Brain microvascular endothelial cell (primary cell): ENCODE measurements at regions not wholly inside any gene's neighbourhood (a gene's known extent, or its start where the extent isn't known, plus 50 kb on each side); places are given as distances from the start of the nearest gene placed in this dataset.
"Not testable (repeated sequence)": the region's sequence is repeated elsewhere in the genome, so short reads cannot be mapped to it uniquely, and the experiment has no call there.

Experiments
- DNase-seq: peaks from one replicate; pipeline ENCODE4 v3.0.0-alpha.2; 2020
- H3K27ac ChIP-seq: fragments of 250-450 bp; sonication (Bioruptor Pico); 2 replicates; pipeline ENCODE4 v1.5.1; 2020; ENCODE audit warnings: mild to moderate bottlenecking, moderate library complexity
- H3K27me3 ChIP-seq: fragments of 250-450 bp; sonication (Bioruptor Pico); replicated peaks from 2 replicates; pipeline ENCODE4 v1.5.1; 2020; ENCODE audit warnings: mild to moderate bottlenecking
- H3K36me3 ChIP-seq: fragments of 250-450 bp; sonication (Bioruptor Pico); replicated peaks from 2 replicates; pipeline ENCODE4 v1.5.1; 2020; ENCODE audit warnings: mild to moderate bottlenecking
- H3K4me3 ChIP-seq: 2 replicates; pipeline ENCODE4 v1.5.1; 2011; ENCODE audit warnings: low read depth, mild to moderate bottlenecking, control low read depth, low read length, moderate library complexity
- in situ Hi-C: cut with HindIII; loops from 2 replicates; pipeline ENCODE4 v1.10.0; 2017; ENCODE audit warnings: low sequenced_read_pairs, low pct_ligation_motif_present
- TF ChIP-seq, protein P1 (sequence below): IDR thresholded peaks from 2 replicates; pipeline ENCODE4 v1.5.1; 2011; ENCODE audit warnings: low read depth, mild to moderate bottlenecking, moderate library complexity, low read length, control low read depth, inconsistent platforms; ENCODE audit errors: missing control alignments

DNA sequence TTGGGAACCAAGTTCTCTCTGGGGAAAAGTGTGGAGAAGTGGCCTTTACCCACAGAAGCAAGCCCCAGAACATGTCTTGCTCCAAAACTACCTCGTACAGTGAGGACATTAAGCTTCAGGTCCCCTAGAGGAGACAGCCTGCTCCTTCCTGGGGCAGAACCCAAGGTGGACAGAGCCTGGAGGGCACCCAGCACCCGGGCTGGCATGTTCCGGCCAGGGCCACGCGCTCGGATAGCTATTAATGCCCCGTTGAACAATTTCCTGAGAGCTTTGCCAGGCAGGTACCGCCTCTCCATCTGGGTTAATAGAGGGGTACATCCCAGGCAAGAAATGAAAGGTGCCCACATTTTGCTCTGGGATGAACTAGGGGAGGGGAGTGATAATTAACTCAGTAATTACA, 169.0 kb upstream of the GRK3 start:
- Histone ChIP-seq H3K4me3 (no peak overlapping the region), H3K27me3 (no peaks in the 10 kb centered on the region), H3K27ac (no peak overlapping the region), H3K36me3 (no peaks in the 10 kb centered on the region)
- in situ Hi-C loops = no loop called here
- DNase-seq = no peak
- TF ChIP-seq, protein P1, sequence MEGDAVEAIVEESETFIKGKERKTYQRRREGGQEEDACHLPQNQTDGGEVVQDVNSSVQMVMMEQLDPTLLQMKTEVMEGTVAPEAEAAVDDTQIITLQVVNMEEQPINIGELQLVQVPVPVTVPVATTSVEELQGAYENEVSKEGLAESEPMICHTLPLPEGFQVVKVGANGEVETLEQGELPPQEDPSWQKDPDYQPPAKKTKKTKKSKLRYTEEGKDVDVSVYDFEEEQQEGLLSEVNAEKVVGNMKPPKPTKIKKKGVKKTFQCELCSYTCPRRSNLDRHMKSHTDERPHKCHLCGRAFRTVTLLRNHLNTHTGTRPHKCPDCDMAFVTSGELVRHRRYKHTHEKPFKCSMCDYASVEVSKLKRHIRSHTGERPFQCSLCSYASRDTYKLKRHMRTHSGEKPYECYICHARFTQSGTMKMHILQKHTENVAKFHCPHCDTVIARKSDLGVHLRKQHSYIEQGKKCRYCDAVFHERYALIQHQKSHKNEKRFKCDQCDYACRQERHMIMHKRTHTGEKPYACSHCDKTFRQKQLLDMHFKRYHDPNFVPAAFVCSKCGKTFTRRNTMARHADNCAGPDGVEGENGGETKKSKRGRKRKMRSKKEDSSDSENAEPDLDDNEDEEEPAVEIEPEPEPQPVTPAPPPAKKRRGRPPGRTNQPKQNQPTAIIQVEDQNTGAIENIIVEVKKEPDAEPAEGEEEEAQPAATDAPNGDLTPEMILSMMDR = no peak

DNA sequence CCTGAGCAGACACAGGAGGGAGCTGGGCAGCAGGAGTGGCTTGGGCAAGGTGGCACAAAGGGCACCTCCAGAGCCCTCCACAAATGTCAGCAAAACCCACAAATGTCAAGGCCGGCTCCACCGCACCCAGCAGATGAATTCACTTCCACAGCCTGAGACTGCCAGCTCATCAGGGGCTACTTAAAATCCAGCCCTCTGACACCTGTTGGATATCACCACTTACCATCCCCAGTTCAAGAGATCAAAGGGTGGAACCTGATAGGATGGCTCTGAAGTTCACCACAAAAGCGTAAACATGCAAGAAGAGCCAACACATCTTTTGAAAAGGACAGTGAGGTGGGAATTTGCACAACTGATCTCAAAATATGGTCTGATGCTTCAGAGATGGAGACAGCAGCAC, 168.6 kb upstream of the GRK3 start:
- Histone ChIP-seq H3K27ac (no peak overlapping the region), H3K27me3 (no peaks in the 10 kb centered on the region), H3K4me3 (no peak overlapping the region), H3K36me3 (no peaks in the 10 kb centered on the region)
- DNase-seq = no peak
- in situ Hi-C loops = no loop called here
- TF ChIP-seq, protein P1 = no peak

DNA sequence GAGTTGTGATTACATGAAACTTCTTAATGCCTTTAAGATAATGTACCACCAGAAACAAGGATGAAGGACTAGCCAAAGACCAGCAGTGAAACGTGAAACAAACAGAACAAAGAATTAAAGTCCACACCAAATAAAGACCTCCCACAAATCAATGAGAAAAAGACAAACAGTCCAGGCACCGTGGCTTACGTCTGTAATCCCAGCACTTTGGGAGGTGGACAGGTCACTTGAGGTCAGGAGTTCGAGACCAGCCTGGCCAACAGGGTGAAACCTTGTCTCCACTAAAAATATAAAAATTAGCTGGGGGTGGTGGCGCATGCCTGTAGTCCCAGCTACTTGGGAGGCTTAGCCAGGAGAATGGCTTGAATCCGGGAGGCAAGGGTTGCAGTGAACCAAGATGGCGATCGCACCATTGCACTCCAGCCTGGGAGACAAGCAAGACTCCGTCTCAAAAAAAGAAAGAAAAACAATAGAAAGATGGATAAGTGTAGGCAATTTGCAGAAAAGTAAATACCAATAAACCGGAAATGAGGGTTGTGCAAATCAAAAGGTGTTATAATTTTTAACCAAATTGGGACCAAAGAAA, 167.8 kb upstream of the GRK3 start:
- TF ChIP-seq, protein P1 = no peak
- Histone ChIP-seq H3K4me3 (no peak overlapping the region), H3K27ac (no peak overlapping the region), H3K27me3 (no peaks in the 10 kb centered on the region), H3K36me3 (no peaks in the 10 kb centered on the region)
- no peak for DNase-seq
- in situ Hi-C loops = no loop called here

DNA sequence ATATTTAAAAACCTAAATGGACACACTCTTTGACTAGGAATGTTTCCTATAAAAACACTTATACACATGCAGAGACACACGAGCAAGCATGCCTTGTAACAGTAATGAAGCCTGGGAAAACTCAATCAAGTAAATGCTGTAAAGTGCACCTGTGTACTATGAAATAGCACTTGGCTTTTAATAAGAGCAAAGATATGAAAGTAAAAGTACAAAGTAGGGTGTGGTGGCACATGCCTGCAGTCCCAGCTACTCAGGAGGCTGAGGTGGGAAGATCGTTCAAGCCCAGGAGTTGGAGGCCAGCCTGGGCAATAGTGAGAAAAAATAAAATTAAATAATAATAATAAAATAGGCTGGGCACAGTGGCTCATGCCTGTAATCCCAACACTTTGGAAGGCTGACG, 166.9 kb upstream of the GRK3 start:
- H3K27ac ChIP-seq = no peak overlapping the region
- no peak overlapping the region for H3K4me3 ChIP-seq
- TF ChIP-seq, protein P1 = no peak
- H3K36me3 ChIP-seq = no peaks in the 10 kb centered on the region
- in situ Hi-C loops = no loop called here
- DNase-seq = no peak
- H3K27me3 ChIP-seq = no peaks in the 10 kb centered on the region

DNA sequence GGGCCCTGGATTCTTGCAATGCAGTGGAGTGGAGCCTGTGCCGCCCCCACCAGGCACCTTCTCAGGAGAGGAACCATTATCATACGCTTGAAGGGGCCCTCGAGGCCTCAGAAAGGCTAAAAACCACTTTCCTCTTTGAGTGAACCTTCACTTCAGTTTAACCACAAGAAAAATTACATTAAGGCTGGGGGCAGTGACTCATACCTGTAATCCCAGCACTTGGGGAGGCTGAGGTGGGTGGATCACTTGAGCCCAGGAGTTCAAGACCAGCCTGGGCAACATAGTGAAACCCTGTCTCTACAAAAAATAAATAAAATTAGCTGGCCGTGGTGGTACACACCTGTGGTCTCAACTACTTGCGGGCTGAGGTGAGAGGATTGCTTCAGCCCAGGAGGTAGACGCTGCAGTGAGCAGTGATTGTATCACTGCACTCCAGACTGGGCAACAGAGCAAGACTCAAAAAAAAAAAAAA, 165.8 kb upstream of the GRK3 start:
- DNase-seq, H3K4me3 ChIP-seq, H3K36me3 ChIP-seq, H3K27ac ChIP-seq, in situ Hi-C loops, H3K27me3 ChIP-seq: not testable (repeated sequence)

DNA sequence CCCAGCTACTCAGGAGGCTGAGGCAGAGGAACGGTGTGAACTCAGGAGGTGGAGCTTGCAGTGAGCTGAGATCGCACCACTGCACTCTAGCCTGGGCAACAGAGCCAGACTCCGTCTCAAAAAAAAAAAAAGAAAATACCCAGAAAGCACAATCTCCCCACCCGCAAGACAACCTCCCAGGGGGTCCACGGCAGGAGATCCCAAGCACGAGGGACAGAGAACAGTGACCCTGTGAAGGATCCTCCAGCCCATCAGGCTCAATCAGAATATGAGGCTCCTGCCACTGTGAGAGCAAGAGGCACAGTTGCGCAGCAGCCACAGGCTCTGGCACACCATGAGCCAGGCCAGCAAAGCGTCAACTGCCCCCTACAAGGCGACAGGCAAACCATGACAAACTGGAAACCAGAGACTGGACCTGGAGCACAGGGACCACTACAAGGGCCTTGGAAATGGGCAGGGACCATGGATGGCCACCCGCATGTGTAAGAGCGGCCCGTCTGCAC, 164.8 kb upstream of the GRK3 start:
- Histone ChIP-seq H3K27ac (no peak overlapping the region), H3K4me3 (no peak overlapping the region), H3K27me3 (no peaks in the 10 kb centered on the region), H3K36me3 (no peaks in the 10 kb centered on the region)
- TF ChIP-seq, protein P1 = no peak
- no peak for DNase-seq
- in situ Hi-C loops = no loop called here
